ENCODE measurements at regions not wholly inside any gene's neighbourhood (a gene's known extent, or its start where the extent isn't known, plus 50 kb on each side); places are given as distances from the start of the nearest gene placed in this dataset.

DNA sequence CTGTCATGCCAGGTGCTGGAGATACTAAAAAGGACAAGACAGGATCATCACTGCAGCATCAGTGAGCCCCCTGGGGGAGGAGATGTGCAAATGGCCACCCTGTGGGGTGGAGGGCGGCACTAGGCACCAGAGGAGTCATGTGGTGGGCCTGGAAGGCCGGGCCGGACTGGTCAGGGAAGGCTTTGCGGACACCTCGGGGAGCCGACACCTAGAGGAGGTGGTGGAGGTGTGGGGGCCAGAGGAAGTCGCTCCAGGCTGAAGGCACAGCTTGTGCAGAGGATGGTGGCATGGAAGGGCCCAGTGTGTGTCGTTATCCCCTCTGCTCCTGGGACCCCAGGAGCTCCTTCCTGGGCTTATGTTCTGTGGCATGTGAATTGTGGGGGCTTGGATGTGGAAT, 437.7 kb downstream of the RPS24 start:
- Histone ChIP-seq H3K4me3 (ENCODE audit: low read length) (no peak overlapping the region), H3K9me3 (ENCODE audit: control insufficient read depth, low read length) (no peaks in the 10 kb centered on the region), H3K27me3 (replicated peaks; ENCODE audit: control insufficient read depth, insufficient read depth, low read length) (no peaks in the 10 kb centered on the region), H3K36me3 (ENCODE audit: control insufficient read depth, insufficient read depth, low read length, severe bottlenecking) (peaks cover 9% of the 10 kb centered on the region), H3K4me1 (ENCODE audit: control insufficient read depth, insufficient read depth, low read length) (no peaks in the 10 kb centered on the region), H3K9ac (ENCODE audit: low read length) (no peak overlapping the region)
- DNase-seq (ENCODE audit: low read depth) = no peak

DNA sequence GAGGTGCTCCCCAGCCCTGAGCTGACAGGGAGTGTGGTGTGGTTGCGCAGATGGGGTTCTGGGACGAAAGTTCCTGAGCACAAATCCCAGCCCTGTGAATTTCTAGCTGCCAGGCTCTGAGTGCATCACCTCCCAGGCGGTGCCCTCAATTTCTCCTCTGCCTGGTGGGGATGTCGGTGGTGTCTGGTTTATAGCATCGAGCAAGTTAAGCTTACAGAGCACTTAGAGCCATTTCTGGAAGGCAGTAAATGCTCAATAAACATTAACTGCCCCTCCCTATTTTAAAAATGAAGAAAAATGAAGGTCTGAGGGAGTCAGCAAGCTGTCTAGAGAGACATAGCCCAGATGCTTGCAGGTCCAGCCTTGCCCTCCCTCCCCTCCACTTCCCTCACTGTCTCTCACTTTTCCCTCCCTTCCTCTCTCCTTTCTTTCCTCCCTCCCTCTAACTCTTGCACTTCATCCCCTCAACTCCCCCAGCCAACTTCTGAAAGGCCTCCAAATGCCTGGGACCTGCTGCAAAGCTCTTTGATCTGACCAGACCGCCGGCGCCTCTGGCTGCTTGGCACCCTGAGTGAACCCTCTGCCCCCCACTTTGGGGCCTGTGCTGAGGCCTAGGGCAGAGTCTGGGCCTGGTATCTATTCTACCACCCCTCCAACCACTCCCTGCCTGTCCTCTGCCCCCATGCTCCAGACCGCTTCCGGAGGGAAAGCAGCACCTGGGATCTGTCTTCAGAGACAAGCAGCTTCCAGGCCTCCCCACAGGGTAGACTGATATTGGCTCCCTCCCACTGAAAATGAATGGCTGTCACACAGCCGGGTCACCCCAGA, 438.3 kb downstream of the RPS24 start:
- H3K9ac ChIP-seq (ENCODE audit: low read length) = no peak overlapping the region
- DNase-seq (ENCODE audit: low read depth) = no peak

GRCh38 chr10:78472551-78472890, 438.9 kb downstream of the RPS24 start:
- H3K36me3 ChIP-seq (ENCODE audit: control insufficient read depth, insufficient read depth, low read length, severe bottlenecking) = peaks cover 5% of the 10 kb centered on the region
- DNase-seq (ENCODE audit: low read depth) = no peak

More for the DNA sequence above, 438.3 kb downstream of the RPS24 start:
- Histone ChIP-seq H3K27me3 (replicated peaks; ENCODE audit: control insufficient read depth, insufficient read depth, low read length) (no peaks in the 10 kb centered on the region), H3K9me3 (ENCODE audit: control insufficient read depth, low read length) (no peaks in the 10 kb centered on the region), H3K36me3 (ENCODE audit: control insufficient read depth, insufficient read depth, low read length, severe bottlenecking) (peaks cover 5% of the 10 kb centered on the region), H3K4me3 (ENCODE audit: low read length) (no peak overlapping the region), H3K4me1 (ENCODE audit: control insufficient read depth, insufficient read depth, low read length) (no peaks in the 10 kb centered on the region)

GRCh38 chr10:78473006-78473405, 439.3 kb downstream of the RPS24 start:
- no peaks in the 10 kb centered on the region for H3K9me3 ChIP-seq (ENCODE audit: control insufficient read depth, low read length)
- H3K4me3 ChIP-seq (ENCODE audit: low read length) = no peak overlapping the region
- no peaks in the 10 kb centered on the region for H3K27me3 ChIP-seq (replicated peaks; ENCODE audit: control insufficient read depth, insufficient read depth, low read length)
- no peak for DNase-seq (ENCODE audit: low read depth)
- H3K4me1 ChIP-seq (ENCODE audit: control insufficient read depth, insufficient read depth, low read length) = no peaks in the 10 kb centered on the region
- no peak overlapping the region for H3K9ac ChIP-seq (ENCODE audit: low read length)
- H3K36me3 ChIP-seq (ENCODE audit: control insufficient read depth, insufficient read depth, low read length, severe bottlenecking) = peaks cover 5% of the 10 kb centered on the region

More at GRCh38 chr10:78472551-78472890, 438.9 kb downstream of the RPS24 start:
- Histone ChIP-seq H3K27me3 (replicated peaks; ENCODE audit: control insufficient read depth, insufficient read depth, low read length) (no peaks in the 10 kb centered on the region), H3K9ac (ENCODE audit: low read length) (no peak overlapping the region), H3K4me3 (ENCODE audit: low read length) (no peak overlapping the region), H3K4me1 (ENCODE audit: control insufficient read depth, insufficient read depth, low read length) (no peaks in the 10 kb centered on the region), H3K9me3 (ENCODE audit: control insufficient read depth, low read length) (no peaks in the 10 kb centered on the region)

DNA sequence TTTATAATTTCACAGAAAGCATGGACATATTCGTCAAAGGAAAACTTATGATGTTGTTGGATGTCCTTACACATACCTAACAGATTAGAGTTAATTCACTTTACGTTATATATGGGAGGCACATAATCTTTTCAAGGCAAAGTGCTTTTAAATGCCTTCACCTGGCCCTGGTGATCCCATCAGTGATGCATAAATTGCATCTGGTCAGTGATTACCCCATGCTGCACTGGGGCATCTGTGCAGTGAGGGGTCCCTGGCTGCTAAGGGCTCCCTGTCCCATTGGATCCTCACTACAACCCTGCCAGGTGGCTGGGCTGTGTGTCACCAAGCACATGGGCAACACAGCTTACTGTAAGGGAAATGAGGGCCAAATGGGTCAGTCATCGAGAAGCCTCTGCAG, 441.1 kb downstream of the RPS24 start:
- Histone ChIP-seq H3K36me3 (ENCODE audit: control insufficient read depth, insufficient read depth, low read length, severe bottlenecking) (peaks cover 5% of the 10 kb centered on the region), H3K9me3 (ENCODE audit: control insufficient read depth, low read length) (no peaks in the 10 kb centered on the region), H3K4me1 (ENCODE audit: control insufficient read depth, insufficient read depth, low read length) (no peaks in the 10 kb centered on the region), H3K9ac (ENCODE audit: low read length) (no peak overlapping the region), H3K27me3 (replicated peaks; ENCODE audit: control insufficient read depth, insufficient read depth, low read length) (no peaks in the 10 kb centered on the region), H3K4me3 (ENCODE audit: low read length) (no peak overlapping the region)
- no peak for DNase-seq (ENCODE audit: low read depth)

GRCh38 chr10:78475437-78475836, 441.8 kb downstream of the RPS24 start:
- Histone ChIP-seq H3K27me3 (replicated peaks; ENCODE audit: control insufficient read depth, insufficient read depth, low read length) (no peaks in the 10 kb centered on the region), H3K9me3 (ENCODE audit: control insufficient read depth, low read length) (no peaks in the 10 kb centered on the region), H3K4me3 (ENCODE audit: low read length) (no peak overlapping the region), H3K36me3 (ENCODE audit: control insufficient read depth, insufficient read depth, low read length, severe bottlenecking) (peaks cover 5% of the 10 kb centered on the region), H3K4me1 (ENCODE audit: control insufficient read depth, insufficient read depth, low read length) (no peaks in the 10 kb centered on the region), H3K9ac (ENCODE audit: low read length) (no peak overlapping the region)
- no peak for DNase-seq (ENCODE audit: low read depth)

DNA sequence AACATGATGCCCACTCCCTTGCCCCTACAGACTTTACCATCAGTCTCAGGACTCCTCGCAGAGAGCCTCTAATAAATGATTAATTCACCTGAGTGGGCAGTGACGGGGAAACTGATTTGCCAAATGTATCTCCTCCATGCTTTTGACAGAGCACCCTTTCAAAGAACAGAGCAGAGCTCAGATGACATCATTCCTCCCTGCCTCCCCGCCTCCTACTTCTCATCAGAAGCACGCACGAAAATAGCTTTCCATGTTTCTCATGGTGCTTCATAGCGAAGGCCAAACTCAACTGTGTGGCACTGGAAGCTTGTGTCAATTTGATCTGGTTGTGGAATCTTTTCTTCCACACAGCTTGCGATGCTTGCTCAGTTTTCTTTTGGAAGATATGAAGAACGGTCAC, 442.5 kb downstream of the RPS24 start:
- Histone ChIP-seq H3K36me3 (ENCODE audit: control insufficient read depth, insufficient read depth, low read length, severe bottlenecking) (peaks cover 5% of the 10 kb centered on the region), H3K4me1 (ENCODE audit: control insufficient read depth, insufficient read depth, low read length) (no peaks in the 10 kb centered on the region), H3K27me3 (replicated peaks; ENCODE audit: control insufficient read depth, insufficient read depth, low read length) (no peaks in the 10 kb centered on the region), H3K9me3 (ENCODE audit: control insufficient read depth, low read length) (no peaks in the 10 kb centered on the region), H3K4me3 (ENCODE audit: low read length) (no peak overlapping the region), H3K9ac (ENCODE audit: low read length) (no peak overlapping the region)
- DNase-seq (ENCODE audit: low read depth) = no peak

DNA sequence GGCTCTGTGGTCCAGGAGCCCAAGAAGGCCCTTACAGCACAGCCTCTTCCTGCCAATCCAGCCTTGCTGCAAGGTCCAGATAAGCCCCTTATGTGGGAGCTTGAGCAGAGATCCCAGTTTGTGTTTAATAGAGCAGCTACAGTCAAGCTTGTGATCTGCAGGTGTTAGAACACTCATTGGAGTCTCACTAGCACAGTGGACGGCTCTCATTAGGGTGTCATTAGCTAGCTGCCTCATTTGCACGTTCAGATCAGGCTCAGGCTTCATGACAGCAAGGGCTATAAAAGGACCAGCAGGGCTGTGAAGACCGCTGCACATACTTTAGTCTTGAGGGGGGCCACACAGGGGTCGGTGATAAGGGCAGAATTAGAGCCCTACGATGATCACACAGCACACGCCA, 443.2 kb downstream of the RPS24 start:
- Histone ChIP-seq H3K9ac (ENCODE audit: low read length) (no peak overlapping the region), H3K9me3 (ENCODE audit: control insufficient read depth, low read length) (no peaks in the 10 kb centered on the region), H3K36me3 (ENCODE audit: control insufficient read depth, insufficient read depth, low read length, severe bottlenecking) (peaks cover 5% of the 10 kb centered on the region), H3K4me1 (ENCODE audit: control insufficient read depth, insufficient read depth, low read length) (no peaks in the 10 kb centered on the region), H3K4me3 (ENCODE audit: low read length) (no peak overlapping the region), H3K27me3 (replicated peaks; ENCODE audit: control insufficient read depth, insufficient read depth, low read length) (no peaks in the 10 kb centered on the region)
- no peak for DNase-seq (ENCODE audit: low read depth)

- no peaks in the 10 kb centered on the region for H3K27me3 ChIP-seq (replicated peaks; ENCODE audit: control insufficient read depth, insufficient read depth, low read length)
- peaks cover 5% of the 10 kb centered on the region for H3K36me3 ChIP-seq (ENCODE audit: control insufficient read depth, insufficient read depth, low read length, severe bottlenecking)
- no peaks in the 10 kb centered on the region for H3K9me3 ChIP-seq (ENCODE audit: control insufficient read depth, low read length)
- H3K4me3 ChIP-seq (ENCODE audit: low read length) = no peak overlapping the region
- H3K9ac ChIP-seq (ENCODE audit: low read length) = no peak overlapping the region
- no peak for DNase-seq (ENCODE audit: low read depth)
- no peaks in the 10 kb centered on the region for H3K4me1 ChIP-seq (ENCODE audit: control insufficient read depth, insufficient read depth, low read length)
Observed at GRCh38 chr10:78478919-78479318, 445.3 kb downstream of the RPS24 start.

DNA sequence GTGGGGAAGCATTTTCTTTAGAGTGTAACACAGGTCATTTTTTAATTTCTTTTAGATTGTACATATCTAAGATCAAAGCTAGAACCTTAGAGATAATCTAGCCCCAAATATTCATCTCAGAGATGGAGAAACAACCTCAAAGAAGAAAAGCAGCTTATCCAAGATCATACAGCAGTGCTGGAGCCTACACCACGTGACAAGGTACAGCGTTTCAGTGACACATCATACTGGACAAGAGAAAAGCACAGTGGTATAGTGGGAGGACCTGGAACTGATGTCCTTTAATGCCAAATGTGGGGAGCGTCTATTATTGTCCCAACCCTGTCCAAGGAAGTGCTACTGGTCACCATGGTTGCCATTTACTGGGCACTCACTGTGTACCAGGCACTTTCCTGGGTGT, 445.8 kb downstream of the RPS24 start:
- no peak overlapping the region for H3K9ac ChIP-seq (ENCODE audit: low read length)
- no peaks in the 10 kb centered on the region for H3K9me3 ChIP-seq (ENCODE audit: control insufficient read depth, low read length)
- H3K4me1 ChIP-seq (ENCODE audit: control insufficient read depth, insufficient read depth, low read length) = no peaks in the 10 kb centered on the region
- peaks cover 5% of the 10 kb centered on the region for H3K36me3 ChIP-seq (ENCODE audit: control insufficient read depth, insufficient read depth, low read length, severe bottlenecking)
- H3K27me3 ChIP-seq (replicated peaks; ENCODE audit: control insufficient read depth, insufficient read depth, low read length) = no peaks in the 10 kb centered on the region
- DNase-seq (ENCODE audit: low read depth) = no peak
- H3K4me3 ChIP-seq (ENCODE audit: low read length) = no peak overlapping the region

DNA sequence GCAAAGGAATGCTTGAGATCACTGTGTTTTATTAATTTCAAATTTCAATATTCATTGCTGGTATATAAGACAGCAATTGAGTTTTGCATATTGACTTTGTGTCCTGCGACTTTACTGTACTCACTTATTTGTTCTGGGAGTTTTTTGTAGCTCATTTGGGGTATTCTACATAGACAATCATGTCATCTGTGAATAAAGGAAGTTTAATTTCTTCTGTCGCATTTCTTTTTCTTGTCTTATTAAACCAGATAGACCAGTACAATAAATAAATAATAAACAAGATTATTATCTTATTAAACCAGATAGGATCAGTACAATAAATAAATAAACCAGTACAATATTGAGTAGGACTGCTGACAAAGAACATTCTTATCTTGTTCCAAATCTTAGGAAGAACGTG, 448.2 kb downstream of the RPS24 start:
- no peak for DNase-seq (ENCODE audit: low read depth)
- no peaks in the 10 kb centered on the region for H3K4me1 ChIP-seq (ENCODE audit: control insufficient read depth, insufficient read depth, low read length)

DNA sequence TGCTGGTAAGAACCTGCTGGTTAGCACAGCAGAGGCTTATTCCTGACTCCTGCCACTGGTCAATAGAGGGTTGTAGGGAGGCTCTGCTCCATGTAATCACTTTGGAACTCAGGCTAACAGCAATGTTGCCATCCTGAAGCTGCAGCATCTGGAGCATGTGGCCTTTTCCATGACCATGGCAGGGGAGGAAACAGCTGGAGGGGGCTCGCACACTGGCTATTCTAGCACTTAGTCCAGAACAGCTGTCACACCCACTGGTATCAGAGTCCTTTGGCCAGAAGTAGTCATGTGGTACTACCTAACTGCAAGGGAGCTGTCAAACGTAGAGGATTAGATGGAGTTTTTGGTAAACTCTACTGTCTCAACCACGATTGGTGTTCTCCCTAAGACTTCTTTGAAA, 450.0 kb downstream of the RPS24 start:
- Histone ChIP-seq H3K4me3 (ENCODE audit: low read length) (no peak overlapping the region), H3K27me3 (replicated peaks; ENCODE audit: control insufficient read depth, insufficient read depth, low read length) (no peaks in the 10 kb centered on the region), H3K4me1 (ENCODE audit: control insufficient read depth, insufficient read depth, low read length) (no peaks in the 10 kb centered on the region), H3K36me3 (ENCODE audit: control insufficient read depth, insufficient read depth, low read length, severe bottlenecking) (no peaks in the 10 kb centered on the region), H3K9me3 (ENCODE audit: control insufficient read depth, low read length) (no peaks in the 10 kb centered on the region), H3K9ac (ENCODE audit: low read length) (no peak overlapping the region)
- no peak for DNase-seq (ENCODE audit: low read depth)

More for the DNA sequence above, 448.2 kb downstream of the RPS24 start:
- Histone ChIP-seq H3K4me3 (ENCODE audit: low read length) (no peak overlapping the region), H3K36me3 (ENCODE audit: control insufficient read depth, insufficient read depth, low read length, severe bottlenecking) (no peaks in the 10 kb centered on the region), H3K9me3 (ENCODE audit: control insufficient read depth, low read length) (no peaks in the 10 kb centered on the region), H3K9ac (ENCODE audit: low read length) (no peak overlapping the region), H3K27me3 (replicated peaks; ENCODE audit: control insufficient read depth, insufficient read depth, low read length) (no peaks in the 10 kb centered on the region)
